MV-4-11 (cell line): ENCODE measurements at regions not wholly inside any gene's neighbourhood (a gene's known extent, or its start where the extent isn't known, plus 50 kb on each side); places are given as distances from the start of the nearest gene placed in this dataset.

ENCODE experiments used
- DNase-seq: peaks from one replicate; lab custom pipeline; 2025; lab: John Stamatoyannopoulos, UW

GRCh38 chr5:67407979-67408378, 211.4 kb upstream of the CD180 start:
- DNase-seq: no peak

GRCh38 chr5:67405755-67406154, 209.2 kb upstream of the CD180 start:
- DNase-seq: no peak

GRCh38 chr5:67405101-67405364, 208.4 kb upstream of the CD180 start:
- no peak for DNase-seq

- no peak for DNase-seq
Observed at GRCh38 chr5:67404256-67405100, 207.9 kb upstream of the CD180 start.

GRCh38 chr5:67402526-67402925, 205.9 kb upstream of the CD180 start:
- no peak for DNase-seq

GRCh38 chr5:67401172-67401571, 204.6 kb upstream of the CD180 start:
- no peak for DNase-seq

GRCh38 chr5:67400752-67401151, 204.2 kb upstream of the CD180 start:
- DNase-seq: no peak

GRCh38 chr5:67395790-67396418, 199.3 kb upstream of the CD180 start:
- DNase-seq: no peak

GRCh38 chr5:67393211-67393610, 196.6 kb upstream of the CD180 start:
- no peak for DNase-seq

- no peak for DNase-seq
Observed at GRCh38 chr5:67390935-67391334, 194.3 kb upstream of the CD180 start.

- DNase-seq: no peak
Observed at GRCh38 chr5:67383451-67383850, 186.9 kb upstream of the CD180 start.

- DNase-seq: no peak
Observed at GRCh38 chr5:67381236-67381880, 184.8 kb upstream of the CD180 start.

- no peak for DNase-seq
Observed at GRCh38 chr5:67380431-67380830, 183.8 kb upstream of the CD180 start.

GRCh38 chr5:67379753-67380152, 183.2 kb upstream of the CD180 start:
- no peak for DNase-seq

GRCh38 chr5:67378256-67378655, 181.7 kb upstream of the CD180 start:
- DNase-seq: no peak

- DNase-seq: no peak
Observed at GRCh38 chr5:67377631-67378030, 181.0 kb upstream of the CD180 start.

GRCh38 chr5:67375606-67376005, 179.0 kb upstream of the CD180 start:
- no peak for DNase-seq

GRCh38 chr5:67374378-67374777, 177.8 kb upstream of the CD180 start:
- no peak for DNase-seq

GRCh38 chr5:67373518-67373917, 176.9 kb upstream of the CD180 start:
- no peak for DNase-seq

- DNase-seq: no peak
Observed at GRCh38 chr5:67372887-67373286, 176.3 kb upstream of the CD180 start.

GRCh38 chr5:67371924-67372323, 175.3 kb upstream of the CD180 start:
- DNase-seq: no peak

- DNase-seq: no peak
Observed at GRCh38 chr5:67366691-67367395, 170.2 kb upstream of the CD180 start.

GRCh38 chr5:67366276-67366675, 169.7 kb upstream of the CD180 start:
- no peak for DNase-seq
